ENCODE measurements at regions not wholly inside any gene's neighbourhood (a gene's known extent, or its start where the extent isn't known, plus 50 kb on each side); places are given as distances from the start of the nearest gene placed in this dataset.

- no peak for TF ChIP-seq TAF1 (IDR thresholded peaks at IDR 0.05; ENCODE audit: borderline replicate concordance, insufficient read depth, low read length)
- no peak for TF ChIP-seq REST (IDR thresholded peaks at IDR 0.05; ENCODE audit: insufficient read depth in 1 of 2, low read depth in 2 of 2, low read length in 2 of 2)
These were observed 947.7 kb upstream of the SLIT2 start for GRCh38 chr4:19304028-19304427.

Data from PFSK-1 (cell line).